ENCODE measurements at regions not wholly inside any gene's neighbourhood (a gene's known extent, or its start where the extent isn't known, plus 50 kb on each side); places are given as distances from the start of the nearest gene placed in this dataset.

- H3K36me3 ChIP-seq, result no peaks in the 10 kb centered on the region
- peaks cover 0 to 3% (median 0%) of the 10 kb centered on the region in 3 donors for H3K9me3 ChIP-seq
- no peak for TF ChIP-seq POLR2A (IDR thresholded peaks at IDR 0.05)
- no peak for TF ChIP-seq CTCF (IDR thresholded peaks at IDR 0.05 in 4 of 5, conservative IDR thresholded peaks at IDR 0.05 in 1 of 5)
- no peaks in the 10 kb centered on the region for H3K27me3 ChIP-seq
- DNase-seq (no peak), ATAC-seq (no peak)
- in situ Hi-C loops (cut with MboI; ENCODE audit: low sequenced_read_pairs in 4 of 4), result no loop called here
- intact Hi-C loops (cut with DNase I; ENCODE audit: low total_unique reads), result no loop called here
- no peaks in the 10 kb centered on the region for H3K4me1 ChIP-seq
- no peak overlapping the region for H3K27ac ChIP-seq
- no peak overlapping the region for H3K4me3 ChIP-seq
Observed at GRCh38 chr21:29396951-29397455, 98.3 kb downstream of the BACH1 start.

GRCh38 chr21:29403301-29403700 is 104.6 kb downstream of the BACH1 start:
- ATAC-seq (no peak), DNase-seq (no peak)
- in situ Hi-C loops (cut with MboI; ENCODE audit: low sequenced_read_pairs in 4 of 4), result no loop called here

GRCh38 chr21:29403922-29404538 is 105.3 kb downstream of the BACH1 start:
- no peak overlapping the region for H3K27ac ChIP-seq
- H3K4me3 ChIP-seq, result no peak overlapping the region
- ATAC-seq, result peak in 1 of 2 donors; percentile 78
- peak in 1 of 2 donors; percentile 21 for DNase-seq
- no peaks in the 10 kb centered on the region for H3K9me3 ChIP-seq
- no peaks in the 10 kb centered on the region for H3K4me1 ChIP-seq
- intact Hi-C loops (cut with DNase I; ENCODE audit: low total_unique reads) (no loop called here), in situ Hi-C loops (cut with MboI; ENCODE audit: low sequenced_read_pairs in 4 of 4) (no loop called here)
- H3K36me3 ChIP-seq, result no peaks in the 10 kb centered on the region
- no peaks in the 10 kb centered on the region for H3K27me3 ChIP-seq
- TF ChIP-seq CTCF (IDR thresholded peaks at IDR 0.05 in 4 of 5, conservative IDR thresholded peaks at IDR 0.05 in 1 of 5) (no peak), POLR2A (IDR thresholded peaks at IDR 0.05) (no peak)

More at GRCh38 chr21:29403301-29403700, 104.6 kb downstream of the BACH1 start:
- intact Hi-C loops (cut with DNase I; ENCODE audit: low total_unique reads), result no loop called here
- Histone ChIP-seq H3K27me3 (no peaks in the 10 kb centered on the region), H3K4me3 (no peak overlapping the region), H3K36me3 (no peaks in the 10 kb centered on the region), H3K27ac (no peak overlapping the region), H3K9me3 (no peaks in the 10 kb centered on the region), H3K4me1 (no peaks in the 10 kb centered on the region)
- TF ChIP-seq POLR2A (IDR thresholded peaks at IDR 0.05), result no peak
- TF ChIP-seq CTCF (IDR thresholded peaks at IDR 0.05 in 4 of 5, conservative IDR thresholded peaks at IDR 0.05 in 1 of 5), result no peak

- ATAC-seq (no peak), DNase-seq (no peak)
- intact Hi-C loops (cut with DNase I; ENCODE audit: low total_unique reads) (no loop called here), in situ Hi-C loops (cut with MboI; ENCODE audit: low sequenced_read_pairs in 4 of 4) (no loop called here)
- no peak for TF ChIP-seq CTCF (IDR thresholded peaks at IDR 0.05 in 4 of 5, conservative IDR thresholded peaks at IDR 0.05 in 1 of 5)
- TF ChIP-seq POLR2A (IDR thresholded peaks at IDR 0.05), result no peak
- no peaks in the 10 kb centered on the region for H3K27me3 ChIP-seq
- H3K36me3 ChIP-seq, result no peaks in the 10 kb centered on the region
- no peak overlapping the region for H3K4me3 ChIP-seq
- no peaks in the 10 kb centered on the region for H3K4me1 ChIP-seq
- no peak overlapping the region for H3K27ac ChIP-seq
- H3K9me3 ChIP-seq, result no peaks in the 10 kb centered on the region
Observed at GRCh38 chr21:29405503-29406122, 106.9 kb downstream of the BACH1 start.
